Vagina (tissue), 2 donors: ENCODE measurements at regions not wholly inside any gene's neighbourhood (a gene's known extent, or its start where the extent isn't known, plus 50 kb on each side); places are given as distances from the start of the nearest gene placed in this dataset.

Experiments
- POLR2A ChIP-seq, 2 donors: fragments of 450-650 bp; IDR thresholded peaks; one replicate each; pipeline ENCODE4 v1.6.1; 2017; ENCODE audit warnings: antibody characterized with exemption in 2 of 2, mild to moderate bottlenecking in 2 of 2, moderate library complexity in 2 of 2
- TF ChIP-seq, protein P1 (sequence below), 3 experiments: fragments of 450-650 bp in 2 of 3; fragments of 200-600 bp in 1 of 3; sonication (generic) in 1 of 3; IDR thresholded peaks; one replicate each; pipeline ENCODE4 v1.5.1; 2017 to 2019; ENCODE audit warnings: antibody characterized with exemption in 3 of 3, mild to moderate bottlenecking in 2 of 3, moderate library complexity in 2 of 3

DNA sequence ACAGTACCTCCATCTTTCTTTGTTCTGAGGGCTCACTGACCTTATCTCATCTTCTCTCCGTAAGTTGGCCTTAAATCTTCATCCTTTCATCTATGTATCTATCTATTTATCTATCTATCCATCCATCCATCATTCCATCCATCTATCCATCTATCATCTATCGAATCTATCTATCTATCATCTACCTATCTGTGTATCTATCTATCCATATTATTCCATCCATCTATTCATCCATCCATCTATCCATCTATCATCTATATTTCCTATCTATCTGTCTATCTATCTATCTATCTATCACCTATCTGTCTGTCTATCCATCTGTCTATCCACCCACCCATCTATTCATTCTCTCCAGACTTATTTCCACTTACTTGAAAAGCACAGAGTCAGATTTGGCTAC, 147.3 kb upstream of the PMEPA1 start:
- TF ChIP-seq POLR2A (IDR thresholded peaks at IDR 0.05), result no peak
- TF ChIP-seq, protein P1, sequence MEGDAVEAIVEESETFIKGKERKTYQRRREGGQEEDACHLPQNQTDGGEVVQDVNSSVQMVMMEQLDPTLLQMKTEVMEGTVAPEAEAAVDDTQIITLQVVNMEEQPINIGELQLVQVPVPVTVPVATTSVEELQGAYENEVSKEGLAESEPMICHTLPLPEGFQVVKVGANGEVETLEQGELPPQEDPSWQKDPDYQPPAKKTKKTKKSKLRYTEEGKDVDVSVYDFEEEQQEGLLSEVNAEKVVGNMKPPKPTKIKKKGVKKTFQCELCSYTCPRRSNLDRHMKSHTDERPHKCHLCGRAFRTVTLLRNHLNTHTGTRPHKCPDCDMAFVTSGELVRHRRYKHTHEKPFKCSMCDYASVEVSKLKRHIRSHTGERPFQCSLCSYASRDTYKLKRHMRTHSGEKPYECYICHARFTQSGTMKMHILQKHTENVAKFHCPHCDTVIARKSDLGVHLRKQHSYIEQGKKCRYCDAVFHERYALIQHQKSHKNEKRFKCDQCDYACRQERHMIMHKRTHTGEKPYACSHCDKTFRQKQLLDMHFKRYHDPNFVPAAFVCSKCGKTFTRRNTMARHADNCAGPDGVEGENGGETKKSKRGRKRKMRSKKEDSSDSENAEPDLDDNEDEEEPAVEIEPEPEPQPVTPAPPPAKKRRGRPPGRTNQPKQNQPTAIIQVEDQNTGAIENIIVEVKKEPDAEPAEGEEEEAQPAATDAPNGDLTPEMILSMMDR (IDR thresholded peaks at IDR 0.05), result no peak
